ENCODE measurements at regions not wholly inside any gene's neighbourhood (a gene's known extent, or its start where the extent isn't known, plus 50 kb on each side); places are given as distances from the start of the nearest gene placed in this dataset.

- H3F3A ChIP-seq (ENCODE audit: insufficient read depth) = no peaks in the 10 kb centered on the region
- no peak overlapping the region for H2AFZ ChIP-seq
- in situ Hi-C loops (cut with MboI) = no loop called here
Observed at GRCh38 chr12:74440469-74440868, 97.2 kb upstream of the ATXN7L3B start.

GRCh38 chr12:74441872-74442271 is 95.8 kb upstream of the ATXN7L3B start:
- Histone ChIP-seq H3K4me3 (no peak overlapping the region), H3F3A (ENCODE audit: insufficient read depth) (no peaks in the 10 kb centered on the region), H3K27ac (no peak overlapping the region), H3K36me3 (ENCODE audit: low read depth) (no peaks in the 10 kb centered on the region), H3K9me2 (ENCODE audit: insufficient read depth) (no peaks in the 10 kb centered on the region), H3K9ac (no peak overlapping the region), H3K79me2 (ENCODE audit: insufficient read depth) (no peaks in the 10 kb centered on the region), H4K20me1 (ENCODE audit: insufficient read depth) (no peaks in the 10 kb centered on the region), H3K9me3 (ENCODE audit: low read depth) (no peaks in the 10 kb centered on the region), H3K27me3 (replicated peaks; ENCODE audit: insufficient read depth) (no peaks in the 10 kb centered on the region), H2AFZ (no peak overlapping the region), H3K4me1 (ENCODE audit: insufficient read depth) (no peaks in the 10 kb centered on the region), H3K4me2 (ENCODE audit: unreplicated experiment) (no peak overlapping the region)
- 5 to 19% methylated on average over 4 of the region's 4 CpGs for WGBS, 2 experiments (ENCODE audit: low coverage in 1 of 2, low lambda C conversion rate in 2 of 2, missing lambda C conversion rate in 2 of 2)
- no peak for TF ChIP-seq EZH2phosphoT487 (IDR thresholded peaks at IDR 0.05; ENCODE audit: insufficient read depth, low read depth)
- no peak for TF ChIP-seq EZH2 (IDR thresholded peaks at IDR 0.05; ENCODE audit: insufficient read depth, poor library complexity, severe bottlenecking)
- in situ Hi-C loops (cut with MboI) = no loop called here
- no peak for DNase-seq

More at GRCh38 chr12:74440469-74440868, 97.2 kb upstream of the ATXN7L3B start:
- TF ChIP-seq EZH2phosphoT487 (IDR thresholded peaks at IDR 0.05; ENCODE audit: insufficient read depth, low read depth) (no peak), EZH2 (IDR thresholded peaks at IDR 0.05; ENCODE audit: insufficient read depth, poor library complexity, severe bottlenecking) (no peak)
- Histone ChIP-seq H3K27me3 (replicated peaks; ENCODE audit: insufficient read depth) (no peaks in the 10 kb centered on the region), H3K4me2 (ENCODE audit: unreplicated experiment) (no peak overlapping the region), H3K4me3 (no peak overlapping the region), H3K4me1 (ENCODE audit: insufficient read depth) (no peaks in the 10 kb centered on the region), H3K27ac (no peak overlapping the region), H3K36me3 (ENCODE audit: low read depth) (no peaks in the 10 kb centered on the region), H3K9me3 (ENCODE audit: low read depth) (no peaks in the 10 kb centered on the region), H3K9ac (no peak overlapping the region), H3K79me2 (ENCODE audit: insufficient read depth) (no peaks in the 10 kb centered on the region), H4K20me1 (ENCODE audit: insufficient read depth) (no peaks in the 10 kb centered on the region), H3K9me2 (ENCODE audit: insufficient read depth) (no peaks in the 10 kb centered on the region)
- DNase-seq = no peak

GRCh38 chr12:74446466-74446865 is 91.2 kb upstream of the ATXN7L3B start:
- no peak overlapping the region for H3K4me3 ChIP-seq
- in situ Hi-C loops (cut with MboI) = no loop called here
- 27 to 43% methylated on average over 2 of the region's 2 CpGs for WGBS, 2 experiments (ENCODE audit: low coverage in 1 of 2, low lambda C conversion rate in 2 of 2, missing lambda C conversion rate in 2 of 2)
- no peaks in the 10 kb centered on the region for H3K9me2 ChIP-seq (ENCODE audit: insufficient read depth)
- no peak overlapping the region for H2AFZ ChIP-seq
- no peaks in the 10 kb centered on the region for H4K20me1 ChIP-seq (ENCODE audit: insufficient read depth)
- H3K9me3 ChIP-seq (ENCODE audit: low read depth) = no peaks in the 10 kb centered on the region
- H3K27me3 ChIP-seq (replicated peaks; ENCODE audit: insufficient read depth) = no peaks in the 10 kb centered on the region
- H3K4me2 ChIP-seq (ENCODE audit: unreplicated experiment) = no peak overlapping the region
- no peak for TF ChIP-seq EZH2 (IDR thresholded peaks at IDR 0.05; ENCODE audit: insufficient read depth, poor library complexity, severe bottlenecking)
- DNase-seq = no peak
- no peaks in the 10 kb centered on the region for H3F3A ChIP-seq (ENCODE audit: insufficient read depth)
- H3K4me1 ChIP-seq (ENCODE audit: insufficient read depth) = no peaks in the 10 kb centered on the region
- H3K79me2 ChIP-seq (ENCODE audit: insufficient read depth) = no peaks in the 10 kb centered on the region
- H3K36me3 ChIP-seq (ENCODE audit: low read depth) = no peaks in the 10 kb centered on the region
- no peak overlapping the region for H3K9ac ChIP-seq
- no peak overlapping the region for H3K27ac ChIP-seq

GRCh38 chr12:74449872-74450271 is 87.8 kb upstream of the ATXN7L3B start:
- no peak overlapping the region for H3K9ac ChIP-seq
- H3K27me3 ChIP-seq (replicated peaks; ENCODE audit: insufficient read depth) = no peaks in the 10 kb centered on the region
- H3K4me3 ChIP-seq = no peak overlapping the region
- H3K27ac ChIP-seq = no peak overlapping the region
- TF ChIP-seq EZH2 (IDR thresholded peaks at IDR 0.05; ENCODE audit: insufficient read depth, poor library complexity, severe bottlenecking) = no peak
- no peak for TF ChIP-seq EZH2phosphoT487 (IDR thresholded peaks at IDR 0.05; ENCODE audit: insufficient read depth, low read depth)
- H2AFZ ChIP-seq = no peak overlapping the region
- no peaks in the 10 kb centered on the region for H3K9me2 ChIP-seq (ENCODE audit: insufficient read depth)
- 16 to 21% methylated on average over 2 of the region's 2 CpGs for WGBS, 2 experiments (ENCODE audit: low coverage in 1 of 2, low lambda C conversion rate in 2 of 2, missing lambda C conversion rate in 2 of 2)
- no peaks in the 10 kb centered on the region for H3K9me3 ChIP-seq (ENCODE audit: low read depth)
- H3K4me1 ChIP-seq (ENCODE audit: insufficient read depth) = no peaks in the 10 kb centered on the region
- H4K20me1 ChIP-seq (ENCODE audit: insufficient read depth) = no peaks in the 10 kb centered on the region
- no peaks in the 10 kb centered on the region for H3F3A ChIP-seq (ENCODE audit: insufficient read depth)
- no peak overlapping the region for H3K4me2 ChIP-seq (ENCODE audit: unreplicated experiment)
- H3K36me3 ChIP-seq (ENCODE audit: low read depth) = no peaks in the 10 kb centered on the region
- H3K79me2 ChIP-seq (ENCODE audit: insufficient read depth) = no peaks in the 10 kb centered on the region
- no peak for DNase-seq
- in situ Hi-C loops (cut with MboI) = no loop called here

- H3K9me3 ChIP-seq (ENCODE audit: low read depth) = no peaks in the 10 kb centered on the region
- in situ Hi-C loops (cut with MboI) = no loop called here
- no peak overlapping the region for H3K4me2 ChIP-seq (ENCODE audit: unreplicated experiment)
- H3K4me1 ChIP-seq (ENCODE audit: insufficient read depth) = no peaks in the 10 kb centered on the region
- no peaks in the 10 kb centered on the region for H3K36me3 ChIP-seq (ENCODE audit: low read depth)
- H3K79me2 ChIP-seq (ENCODE audit: insufficient read depth) = no peaks in the 10 kb centered on the region
- H3K27ac ChIP-seq = no peak overlapping the region
- no peaks in the 10 kb centered on the region for H3F3A ChIP-seq (ENCODE audit: insufficient read depth)
- WGBS, 2 experiments (ENCODE audit: low coverage in 1 of 2, low lambda C conversion rate in 2 of 2, missing lambda C conversion rate in 2 of 2) = 36 to 48% methylated on average over 1 of the region's 1 CpG
- DNase-seq = no peak
- no peak overlapping the region for H2AFZ ChIP-seq
- H3K27me3 ChIP-seq (replicated peaks; ENCODE audit: insufficient read depth) = no peaks in the 10 kb centered on the region
- no peak overlapping the region for H3K9ac ChIP-seq
- H3K9me2 ChIP-seq (ENCODE audit: insufficient read depth) = no peaks in the 10 kb centered on the region
- no peak overlapping the region for H3K4me3 ChIP-seq
- TF ChIP-seq EZH2 (IDR thresholded peaks at IDR 0.05; ENCODE audit: insufficient read depth, poor library complexity, severe bottlenecking) (no peak), EZH2phosphoT487 (IDR thresholded peaks at IDR 0.05; ENCODE audit: insufficient read depth, low read depth) (no peak)
- no peaks in the 10 kb centered on the region for H4K20me1 ChIP-seq (ENCODE audit: insufficient read depth)
Observed at GRCh38 chr12:74454109-74454508, 83.5 kb upstream of the ATXN7L3B start.

Measured in GM23248 (cell line).